CD14-positive monocyte (primary cell): ENCODE measurements at regions not wholly inside any gene's neighbourhood (a gene's known extent, or its start where the extent isn't known, plus 50 kb on each side); places are given as distances from the start of the nearest gene placed in this dataset.

Experiments used
- DNase-seq, 3 donors: peaks; one replicate each; pipeline ENCODE4 v3.0.0-alpha.2; 2011 to 2022
- H2AFZ ChIP-seq: 2 replicates; pipeline ENCODE4 v1.6.0; 2012; ENCODE audit warnings: mild to moderate bottlenecking, low read depth, low read length, inconsistent platforms; ENCODE audit not compliant: insufficient read depth, poor library complexity, severe bottlenecking
- H3K27ac ChIP-seq, 2 donors: 1 replicate in 1 of 2; 2 replicates in 1 of 2; pipeline ENCODE4 v1.5.1; 2012 to 2013; ENCODE audit warnings: low read length in 2 of 2, control low read depth in 1 of 2, inconsistent platforms in 1 of 2, low read depth in 1 of 2, mild to moderate bottlenecking in 1 of 2
- H3K27me3 ChIP-seq, 2 donors: one replicate each; pipeline versions ENCODE4 v1.6.0 to v1.6.1; 2011 to 2013; ENCODE audit warnings: low read length in 2 of 2; ENCODE audit not compliant: control insufficient read depth in 2 of 2, insufficient read depth in 2 of 2
- H3K36me3 ChIP-seq, 2 donors: replicated peaks in 1 of 2; 1 replicate in 1 of 2; 2 replicates in 1 of 2; pipeline versions ENCODE4 v1.5.1 to v1.6.1; 2012 to 2013; ENCODE audit warnings: low read length in 2 of 2, control low read depth in 1 of 2, inconsistent platforms in 1 of 2, mild to moderate bottlenecking in 1 of 2; ENCODE audit not compliant: insufficient read depth in 2 of 2, control insufficient read depth in 1 of 2
- H3K4me1 ChIP-seq, 2 donors: 1 replicate in 1 of 2; 2 replicates in 1 of 2; pipeline versions ENCODE4 v1.5.1 to v1.6.1; 2012 to 2013; ENCODE audit warnings: low read length in 2 of 2, control low read depth in 1 of 2, inconsistent platforms in 1 of 2, mild to moderate bottlenecking in 1 of 2, moderate library complexity in 1 of 2; ENCODE audit not compliant: insufficient read depth in 2 of 2, control insufficient read depth in 1 of 2
- H3K4me2 ChIP-seq: replicated peaks from 2 replicates; pipeline ENCODE3; 2012; ENCODE audit warnings: low read length, moderate library complexity, mild to moderate bottlenecking; ENCODE audit not compliant: poor library complexity, severe bottlenecking; ENCODE audit errors: extremely low read depth
- H3K4me3 ChIP-seq, 3 experiments: fragments of 200-600 bp in 1 of 3; sonication (generic) in 1 of 3; replicated peaks in 1 of 3; 1 replicate in 2 of 3; 2 replicates in 1 of 3; pipeline ENCODE4 v1.5.1; 2011 to 2013; ENCODE audit warnings: low read length in 3 of 3, mild to moderate bottlenecking in 3 of 3, control low read depth in 2 of 3, low read depth in 2 of 3, inconsistent platforms in 1 of 3, moderate library complexity in 1 of 3
- H3K79me2 ChIP-seq: 2 replicates; pipeline ENCODE4 v1.6.0; 2012; ENCODE audit warnings: mild to moderate bottlenecking, control low read depth, inconsistent platforms, low read length, moderate library complexity; ENCODE audit not compliant: insufficient read depth
- H3K9ac ChIP-seq: 2 replicates; pipeline ENCODE4 v1.6.0; 2017; ENCODE audit warnings: low read length, mild to moderate bottlenecking; ENCODE audit not compliant: insufficient read depth, poor library complexity, severe bottlenecking
- H3K9me3 ChIP-seq, 2 donors: replicated peaks in 1 of 2; 1 replicate in 1 of 2; 2 replicates in 1 of 2; pipeline versions ENCODE4 v1.5.1 to v1.6.1; 2012 to 2013; ENCODE audit warnings: low read length in 2 of 2, control low read depth in 1 of 2; ENCODE audit not compliant: control insufficient read depth in 1 of 2, insufficient read depth in 1 of 2
- H4K20me1 ChIP-seq: 2 replicates; pipeline ENCODE4 v1.6.0; 2012; ENCODE audit warnings: mild to moderate bottlenecking, low read length, control low read depth, moderate library complexity; ENCODE audit not compliant: insufficient read depth
- H3K27ac Mint-ChIP-seq, 7 donors: one replicate each; pipeline ENCODE4 v1.8.0; 2020; ENCODE audit warnings: mild to moderate bottlenecking in 7 of 7, mixed read lengths in 7 of 7, moderate library complexity in 6 of 7, inconsistent platforms in 2 of 7
- H3K27me3 Mint-ChIP-seq, 3 donors: one replicate each; pipeline ENCODE4 v1.8.0; 2021 to 2022; ENCODE audit warnings: low read depth in 3 of 3, mild to moderate bottlenecking in 3 of 3, mixed read lengths in 3 of 3, moderate library complexity in 3 of 3, inconsistent platforms in 1 of 3
- H3K36me3 Mint-ChIP-seq, 2 donors: one replicate each; pipeline ENCODE4 v1.8.0; 2020; ENCODE audit warnings: mixed read lengths in 2 of 2, inconsistent platforms in 1 of 2, mild to moderate bottlenecking in 1 of 2
- H3K4me1 Mint-ChIP-seq: one replicate; pipeline ENCODE4 v1.8.0; 2020; ENCODE audit warnings: mild to moderate bottlenecking, mixed read lengths
- H3K4me3 Mint-ChIP-seq, 2 donors: one replicate each; pipeline ENCODE4 v1.8.0; 2020; ENCODE audit warnings: mild to moderate bottlenecking in 2 of 2, mixed read lengths in 2 of 2, moderate library complexity in 1 of 2
- H3K9me3 Mint-ChIP-seq, 7 donors: one replicate each; pipeline ENCODE4 v1.8.0; 2020 to 2022; ENCODE audit warnings: mixed read lengths in 7 of 7, mild to moderate bottlenecking in 6 of 7, moderate library complexity in 6 of 7, inconsistent platforms in 2 of 7
- CTCF ChIP-seq: fragments of 200-600 bp; IDR thresholded peaks from one replicate; pipeline ENCODE4 v1.8.0; 2022; ENCODE audit warnings: antibody characterized with exemption, mild to moderate bottlenecking
- WGBS: methylation state at CpG from one replicate; pipeline ENCODE4 v1.1.5; 2013; ENCODE audit warnings: missing lambda C conversion rate; ENCODE audit not compliant: insufficient coverage; 5-methylcytosine and 5-hydroxymethylcytosine counted together
- intact Hi-C, 2 donors: fragments of 100-400 bp; cut with micrococcal nuclease; formaldehyde crosslinking; loops; one replicate each; pipeline versions ENCODE4 v1.15.0 to v1.15.1; 2023

GRCh38 chr16:86664522-86665318 lies 86.4 kb downstream of the FOXL1 start:
- no peak overlapping the region for H3K27ac ChIP-seq
- H3K4me2 ChIP-seq = no peak overlapping the region
- no peak overlapping the region for H3K4me3 Mint-ChIP-seq
- no peak overlapping the region for H3K9ac ChIP-seq
- H3K27me3 ChIP-seq = no peaks in the 10 kb centered on the region
- WGBS = 68% methylated on average over 9 of the region's 11 CpGs
- H3K4me1 ChIP-seq = no peaks in the 10 kb centered on the region
- H3K27me3 Mint-ChIP-seq = peaks cover 6 to 16% (median 7%) of the 10 kb centered on the region in 3 donors
- peak in 1 of 3 donors; percentile 32 for DNase-seq
- no peak for TF ChIP-seq CTCF
- no peaks in the 10 kb centered on the region for H3K9me3 ChIP-seq
- peak overlapping the region in 1 of 7 donors; percentile 72 for H3K27ac Mint-ChIP-seq
- no peak overlapping the region for H2AFZ ChIP-seq
- H3K9me3 Mint-ChIP-seq = peaks cover 0 to 1% (median 0%) of the 10 kb centered on the region in 7 donors
- no peaks in the 10 kb centered on the region for H3K79me2 ChIP-seq
- H3K36me3 ChIP-seq = no peaks in the 10 kb centered on the region
- no peak overlapping the region for H3K4me3 ChIP-seq
- H3K36me3 Mint-ChIP-seq = no peaks in the 10 kb centered on the region
- H4K20me1 ChIP-seq = no peaks in the 10 kb centered on the region
- intact Hi-C loops = no loop called here
- peaks cover 6% of the 10 kb centered on the region for H3K4me1 Mint-ChIP-seq

- Mint-ChIP-seq H3K27me3 (peaks cover 6 to 16% (median 7%) of the 10 kb centered on the region in 3 donors), H3K4me1 (peaks cover 6% of the 10 kb centered on the region), H3K4me3 (no peak overlapping the region), H3K9me3 (peaks cover 0 to 2% (median 0%) of the 10 kb centered on the region in 7 donors), H3K27ac (no peak overlapping the region), H3K36me3 (no peaks in the 10 kb centered on the region)
- Histone ChIP-seq H2AFZ (no peak overlapping the region), H3K27me3 (no peaks in the 10 kb centered on the region), H3K9ac (no peak overlapping the region), H3K27ac (no peak overlapping the region), H3K79me2 (no peaks in the 10 kb centered on the region), H3K4me3 (no peak overlapping the region), H3K4me2 (no peak overlapping the region), H4K20me1 (no peaks in the 10 kb centered on the region), H3K4me1 (no peaks in the 10 kb centered on the region), H3K36me3 (no peaks in the 10 kb centered on the region), H3K9me3 (no peaks in the 10 kb centered on the region)
- no peak for DNase-seq
- intact Hi-C loops = no loop called here
- WGBS = 100% methylated on average over 1 of the region's 2 CpGs
- no peak for TF ChIP-seq CTCF
Measured at GRCh38 chr16:86665319-86665675, 86.9 kb downstream of the FOXL1 start.
